ENCODE measurements at regions not wholly inside any gene's neighbourhood (a gene's known extent, or its start where the extent isn't known, plus 50 kb on each side); places are given as distances from the start of the nearest gene placed in this dataset.

DNA sequence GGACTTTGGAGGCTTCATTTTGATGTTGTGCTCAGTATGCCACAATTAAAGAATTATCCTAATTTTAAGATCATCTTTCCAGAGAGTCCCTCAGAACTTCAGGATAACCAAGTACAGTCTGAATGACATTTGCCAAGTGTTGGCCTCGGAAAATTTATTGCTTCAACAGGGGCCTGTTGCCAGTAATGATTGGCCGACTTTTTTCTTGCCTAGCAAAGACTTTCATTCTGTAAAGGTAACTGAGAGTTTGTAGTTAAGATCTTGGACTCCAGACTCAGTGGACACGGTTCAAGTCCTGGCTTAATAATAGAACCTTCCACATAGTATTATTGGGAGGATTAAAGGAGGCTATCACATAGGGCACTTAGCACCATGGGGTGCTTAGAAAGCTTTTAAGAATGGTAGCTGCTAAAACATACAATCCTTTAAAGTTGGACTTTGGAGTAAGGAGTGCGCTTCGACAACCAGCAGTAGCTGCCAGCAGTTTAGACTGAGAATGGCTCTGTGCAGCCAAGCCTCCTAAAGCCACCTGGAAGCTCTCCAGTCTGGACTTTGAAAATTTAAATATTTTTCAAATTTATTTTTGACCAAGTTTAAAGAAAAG, 90.0 kb downstream of the PLCE1 start:
- H3K4me1 Mint-ChIP-seq: no peaks in the 10 kb centered on the region
- intact Hi-C loops (cut with micrococcal nuclease): no loop called here
- no peak overlapping the region for H3K27ac Mint-ChIP-seq
- no peak for TF ChIP-seq CTCF (IDR thresholded peaks at IDR 0.05)
- TF ChIP-seq EZH2 (IDR thresholded peaks at IDR 0.05; ENCODE audit: borderline replicate concordance, insufficient read depth, low read depth, low read length, poor library complexity, severe bottlenecking): no peak
- Histone ChIP-seq H3K4me3 (ENCODE audit: control extremely low read depth in 1 of 5, extremely low read depth in 1 of 5, insufficient read depth in 1 of 5, low read depth in 2 of 5, low read length in 4 of 5) (no peak overlapping the region), H3K9ac (ENCODE audit: low read length) (no peak overlapping the region), H3K79me2 (ENCODE audit: control insufficient read depth, insufficient read depth, low read length) (no peaks in the 10 kb centered on the region), H3K36me3 (replicated peaks in 1 of 2; ENCODE audit: control extremely low read depth in 1 of 2, control insufficient read depth in 1 of 2, extremely low read depth in 1 of 2, insufficient read depth in 2 of 2, low read length in 1 of 2) (no peaks in the 10 kb centered on the region), H3K27ac (ENCODE audit: low read length in 2 of 2) (no peak overlapping the region), H4K20me1 (ENCODE audit: control insufficient read depth, insufficient read depth, low read length, poor library complexity, severe bottlenecking) (no peaks in the 10 kb centered on the region), H3K4me2 (replicated peaks; ENCODE audit: low read depth, low read length, poor library complexity, severe bottlenecking) (no peak overlapping the region), H3K9me3 (ENCODE audit: control extremely low read depth in 1 of 3, control insufficient read depth in 2 of 3, insufficient read depth in 1 of 3, low read length in 2 of 3) (no peaks in the 10 kb centered on the region), H2AFZ (ENCODE audit: insufficient read depth, low read depth, low read length, poor library complexity, severe bottlenecking) (no peak overlapping the region), H3K27me3 (replicated peaks in 1 of 4; ENCODE audit: control extremely low read depth in 1 of 4, control insufficient read depth in 3 of 4, insufficient read depth in 4 of 4, low read length in 3 of 4) (peaks cover 0 to 7% (median 0%) of the 10 kb centered on the region in 4 experiments), H3K4me1 (ENCODE audit: control insufficient read depth in 2 of 2, insufficient read depth in 2 of 2, low read length in 2 of 2) (no peaks in the 10 kb centered on the region)
- WGBS (ENCODE audit: insufficient coverage): 80% methylated on average over 2 of the region's 5 CpGs
- no peak overlapping the region for H3K4me3 Mint-ChIP-seq
- H3K9me3 Mint-ChIP-seq (ENCODE audit: insufficient read depth): no peaks in the 10 kb centered on the region
- peaks cover 19% of the 10 kb centered on the region for H3K27me3 Mint-ChIP-seq
- POLR2A ChIA-PET: no interaction called here
- CTCF ChIA-PET: no interaction called here
- no peak for ATAC-seq (ENCODE audit: low read depth)
- no peak for DNase-seq

GRCh38 chr10:94084344-94084743, 90.6 kb downstream of the PLCE1 start:
- no peak overlapping the region for H3K4me3 ChIP-seq (ENCODE audit: control extremely low read depth in 1 of 5, extremely low read depth in 1 of 5, insufficient read depth in 1 of 5, low read depth in 2 of 5, low read length in 4 of 5)
- H2AFZ ChIP-seq (ENCODE audit: insufficient read depth, low read depth, low read length, poor library complexity, severe bottlenecking): no peak overlapping the region
- DNase-seq: no peak
- intact Hi-C loops (cut with micrococcal nuclease): no loop called here
- 91% methylated on average over 4 of the region's 5 CpGs for WGBS (ENCODE audit: insufficient coverage)
- Mint-ChIP-seq H3K4me1 (no peaks in the 10 kb centered on the region), H3K27ac (no peak overlapping the region), H3K9me3 (ENCODE audit: insufficient read depth) (no peaks in the 10 kb centered on the region), H3K4me3 (no peak overlapping the region), H3K27me3 (peaks cover 22% of the 10 kb centered on the region)
- H3K4me1 ChIP-seq (ENCODE audit: control insufficient read depth in 2 of 2, insufficient read depth in 2 of 2, low read length in 2 of 2): no peaks in the 10 kb centered on the region
- H3K27ac ChIP-seq (ENCODE audit: low read length in 2 of 2): no peak overlapping the region
- H3K27me3 ChIP-seq (replicated peaks in 1 of 4; ENCODE audit: control extremely low read depth in 1 of 4, control insufficient read depth in 3 of 4, insufficient read depth in 4 of 4, low read length in 3 of 4): peaks cover 0 to 7% (median 0%) of the 10 kb centered on the region in 4 experiments
- no peaks in the 10 kb centered on the region for H3K36me3 ChIP-seq (replicated peaks in 1 of 2; ENCODE audit: control extremely low read depth in 1 of 2, control insufficient read depth in 1 of 2, extremely low read depth in 1 of 2, insufficient read depth in 2 of 2, low read length in 1 of 2)
- no peak for ATAC-seq (ENCODE audit: low read depth)
- no peak overlapping the region for H3K9ac ChIP-seq (ENCODE audit: low read length)
- H3K79me2 ChIP-seq (ENCODE audit: control insufficient read depth, insufficient read depth, low read length): no peaks in the 10 kb centered on the region
- no peaks in the 10 kb centered on the region for H3K9me3 ChIP-seq (ENCODE audit: control extremely low read depth in 1 of 3, control insufficient read depth in 2 of 3, insufficient read depth in 1 of 3, low read length in 2 of 3)
- ChIA-PET POLR2A (no interaction called here), CTCF (no interaction called here)
- TF ChIP-seq EZH2 (IDR thresholded peaks at IDR 0.05; ENCODE audit: borderline replicate concordance, insufficient read depth, low read depth, low read length, poor library complexity, severe bottlenecking) (no peak), CTCF (IDR thresholded peaks at IDR 0.05) (no peak)
- H3K4me2 ChIP-seq (replicated peaks; ENCODE audit: low read depth, low read length, poor library complexity, severe bottlenecking): no peak overlapping the region
- no peaks in the 10 kb centered on the region for H4K20me1 ChIP-seq (ENCODE audit: control insufficient read depth, insufficient read depth, low read length, poor library complexity, severe bottlenecking)
